ENCODE measurements at regions not wholly inside any gene's neighbourhood (a gene's known extent, or its start where the extent isn't known, plus 50 kb on each side); places are given as distances from the start of the nearest gene placed in this dataset.
A peak's percentile ranks its signal among the peaks of the same experiment; 100 is the strongest.
"Not testable (repeated sequence)": the region's sequence is repeated elsewhere in the genome, so short reads cannot be mapped to it uniquely, and the experiment has no call there.

DNA sequence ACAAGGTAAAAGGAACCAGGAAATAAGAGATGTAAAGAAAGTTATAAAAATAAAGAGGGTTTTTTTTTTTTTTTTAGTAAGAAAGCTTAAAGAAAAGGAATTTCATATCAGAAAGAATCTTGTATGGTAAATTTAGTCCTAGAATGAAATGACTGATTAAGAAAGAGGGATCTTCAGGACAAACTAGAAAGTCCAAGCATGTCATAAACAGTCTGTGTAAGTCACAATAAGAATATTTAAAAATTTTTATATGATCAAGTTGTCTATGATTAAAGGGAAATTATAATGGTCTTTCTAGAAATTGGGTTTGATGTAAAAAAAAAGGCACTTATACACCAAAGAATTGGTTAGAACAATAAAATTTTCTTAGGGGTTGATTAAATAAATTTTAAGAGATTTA is 289.5 kb downstream of the XPNPEP1 start:
- DNase-seq, result peak; percentile 1

DNA sequence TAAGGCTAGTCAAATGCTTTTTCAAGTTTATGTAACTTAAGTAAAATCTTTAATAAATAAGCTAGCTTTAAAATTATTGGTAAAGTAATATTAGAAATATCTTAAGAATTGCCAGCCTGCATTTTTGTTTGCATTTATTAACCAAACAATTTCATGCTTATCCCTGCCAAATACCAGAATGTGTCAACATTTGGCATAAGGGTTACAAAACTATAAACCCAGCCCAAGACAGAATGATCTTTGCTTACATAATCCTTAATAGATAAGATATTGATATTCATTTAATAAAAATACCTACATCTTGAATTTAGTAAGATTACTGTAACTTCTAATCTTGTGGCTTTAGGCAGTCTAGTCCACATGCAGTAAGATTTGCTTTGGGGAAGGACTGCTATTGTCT is 290.3 kb downstream of the XPNPEP1 start:
- DNase-seq, result not testable (repeated sequence)

DNA sequence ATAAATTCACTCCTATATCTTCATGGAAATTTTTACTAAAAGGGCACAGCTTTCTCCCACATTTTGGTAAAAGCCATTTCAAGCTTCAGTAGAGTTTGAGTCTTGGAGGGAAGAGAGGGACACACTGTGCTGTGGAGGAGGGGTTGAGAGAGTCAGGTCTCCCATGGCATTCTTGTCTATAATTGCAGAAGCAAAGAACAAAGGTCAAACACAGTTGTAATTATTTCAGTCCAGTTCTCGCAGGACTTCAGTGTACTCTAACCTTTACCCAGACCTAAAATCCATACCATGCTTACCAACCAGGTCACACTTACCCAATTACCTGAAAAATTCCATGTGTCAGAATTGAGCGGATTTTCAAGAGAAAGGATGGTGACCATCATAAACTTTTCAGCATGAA is 298.4 kb downstream of the XPNPEP1 start:
- DNase-seq, result no peak

DNA sequence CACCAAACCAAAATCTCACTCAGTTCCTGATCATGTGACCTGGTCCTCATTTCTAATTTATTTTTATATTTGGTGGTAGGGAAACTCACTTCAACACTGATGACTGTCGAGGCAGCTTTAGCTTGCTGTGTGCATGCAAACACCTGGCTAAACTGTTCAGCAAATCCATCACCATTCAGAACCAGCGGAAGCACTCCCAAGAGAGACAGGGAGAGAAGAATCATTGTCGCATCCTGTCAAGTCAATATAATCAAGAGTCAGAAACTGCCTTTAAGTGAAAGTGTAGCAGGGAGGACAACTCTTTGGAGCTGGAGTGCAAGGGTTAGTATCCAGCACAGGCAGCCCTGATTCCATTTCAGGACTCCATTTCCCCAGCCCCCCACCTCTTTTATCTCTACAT is 300.7 kb downstream of the XPNPEP1 start:
- no peak for DNase-seq

DNA sequence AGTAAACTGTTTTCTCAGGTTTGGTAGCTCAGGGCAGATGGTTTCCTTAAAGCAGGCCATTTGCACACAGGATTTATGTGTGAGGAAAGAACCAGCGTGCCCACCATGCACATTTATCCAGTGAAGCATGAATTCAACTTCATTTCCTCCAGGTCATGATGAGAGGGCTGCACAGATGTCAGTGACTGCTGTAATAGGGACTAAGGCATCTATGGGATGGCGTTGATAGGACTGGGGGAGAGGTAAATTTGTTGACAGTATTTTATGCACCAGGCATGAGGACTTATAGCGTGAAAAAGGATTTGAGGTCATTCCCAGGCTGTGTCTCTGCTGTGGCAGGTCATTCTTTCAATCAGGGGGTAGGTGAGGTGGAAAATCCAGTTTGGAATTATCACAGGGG is 302.9 kb downstream of the XPNPEP1 start:
- DNase-seq, result no peak

DNA sequence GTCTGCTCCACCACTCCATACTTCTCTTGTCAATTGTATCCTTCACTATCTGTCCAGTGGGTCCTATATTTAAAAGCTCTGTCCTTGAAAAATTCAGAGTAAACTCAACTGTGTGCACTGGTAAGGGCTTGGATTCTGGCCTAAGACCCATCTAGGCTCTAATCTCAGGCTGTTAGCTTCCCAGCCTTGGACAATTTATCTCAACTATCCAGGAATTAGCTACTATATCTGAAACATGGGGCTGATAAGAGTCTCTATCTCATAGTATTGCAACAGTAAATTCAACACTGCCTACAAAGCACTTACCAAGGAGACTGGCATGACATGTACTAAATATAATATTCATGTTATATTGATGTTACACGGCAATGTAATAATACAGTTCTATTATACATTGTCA is 303.4 kb downstream of the XPNPEP1 start:
- DNase-seq, result no peak

GRCh38 chr10:109618748-109619147 is 304.6 kb downstream of the XPNPEP1 start:
- DNase-seq, result no peak

GRCh38 chr10:109618301-109618700 is 305.0 kb downstream of the XPNPEP1 start:
- no peak for DNase-seq

GRCh38 chr10:109616359-109616980 is 306.8 kb downstream of the XPNPEP1 start:
- DNase-seq, result no peak

DNA sequence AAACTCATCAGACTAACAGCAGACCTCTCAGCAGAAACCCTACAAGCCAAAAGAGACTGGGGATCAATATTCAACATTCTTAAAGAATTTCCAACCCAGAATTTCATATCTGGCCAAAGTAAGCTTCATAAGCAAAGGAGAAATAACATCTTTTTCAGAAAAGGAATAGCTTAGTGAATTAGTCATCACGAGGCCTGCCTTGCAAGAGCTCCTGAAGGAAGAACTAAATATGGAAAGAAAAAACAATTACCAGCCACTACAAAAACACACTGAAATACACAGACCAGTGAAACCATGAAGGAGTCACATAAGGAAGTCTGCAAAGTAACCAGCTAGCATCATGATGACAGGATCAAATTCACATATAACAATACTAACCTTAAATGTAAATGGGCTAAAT is 328.0 kb downstream of the XPNPEP1 start:
- DNase-seq, result not testable (repeated sequence)

DNA sequence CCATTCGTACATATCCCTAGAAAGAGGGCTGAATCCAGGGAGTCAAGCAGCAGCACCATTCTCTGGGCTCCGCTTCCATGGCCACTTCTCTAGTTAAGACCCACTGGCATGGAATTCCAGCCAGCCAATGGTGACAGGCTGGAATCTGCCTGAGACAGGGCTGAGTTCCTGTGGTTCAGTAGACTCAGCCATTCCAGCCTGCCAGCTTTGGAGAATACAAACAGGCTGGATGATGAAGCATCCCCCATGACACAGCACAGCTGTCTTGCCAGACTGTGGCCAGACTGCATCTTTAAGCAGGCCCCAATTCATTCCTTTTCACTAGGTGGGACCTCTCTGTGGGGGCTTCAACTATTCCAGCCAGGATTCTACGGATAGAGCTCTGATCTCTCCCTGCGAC is 329.6 kb downstream of the XPNPEP1 start:
- DNase-seq, result no peak

DNA sequence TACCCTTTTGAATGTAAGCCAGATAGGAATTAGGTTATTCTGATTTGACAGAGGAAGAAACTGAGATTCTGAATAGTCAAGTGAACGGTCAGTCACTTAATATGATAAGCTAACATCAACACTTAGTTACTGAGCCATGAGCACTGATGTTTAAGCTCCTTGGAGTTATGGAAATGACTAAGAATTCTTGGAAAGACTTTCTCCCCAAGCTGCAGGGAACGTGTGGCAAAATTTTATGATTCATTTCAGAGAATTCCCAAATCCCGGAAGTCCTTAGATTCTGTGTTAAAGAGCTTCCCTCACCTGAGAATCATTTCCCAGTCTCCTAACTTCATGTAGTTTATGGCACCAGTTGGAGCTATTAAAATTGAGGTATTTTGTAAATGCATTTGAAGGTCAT is 330.9 kb downstream of the XPNPEP1 start:
- DNase-seq, result no peak

DNA sequence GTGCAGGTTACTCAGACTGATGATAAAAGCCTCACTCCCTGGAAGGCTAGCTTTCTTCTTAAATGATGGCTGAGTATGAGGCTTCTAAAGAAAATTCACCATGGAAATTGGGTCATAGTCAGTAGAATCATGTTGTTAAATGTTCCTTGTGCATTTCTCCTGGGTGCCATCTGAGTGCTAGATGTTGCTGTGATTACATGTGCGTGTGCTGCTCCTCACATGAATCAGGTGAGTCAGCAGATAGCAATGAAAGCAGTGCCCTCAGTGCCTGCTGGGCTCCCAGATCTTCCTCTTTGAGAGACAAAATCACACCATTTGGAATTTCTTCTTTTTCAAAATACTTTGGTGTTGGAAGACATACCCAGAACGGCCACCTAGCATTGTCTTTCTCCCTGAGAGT is 331.7 kb downstream of the XPNPEP1 start:
- no peak for DNase-seq

DNA sequence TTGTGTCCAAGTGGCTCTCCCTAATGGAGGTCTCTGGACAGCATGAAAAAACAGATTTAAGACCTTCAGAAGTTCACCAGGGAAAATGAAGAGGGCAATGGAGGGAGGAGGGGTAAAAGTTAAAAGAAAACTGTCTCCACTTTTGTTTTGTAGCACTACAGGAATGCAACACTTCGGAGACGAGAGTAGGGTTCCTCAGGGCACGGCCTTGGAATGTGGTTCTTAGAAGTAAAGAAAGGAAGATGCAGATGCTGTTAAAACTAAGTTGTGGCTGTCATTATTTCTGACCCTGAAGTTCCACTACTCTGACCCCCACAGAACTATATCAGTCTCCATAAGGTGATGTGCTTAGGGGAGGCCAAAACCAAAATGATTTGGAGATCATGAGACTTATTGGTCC is 335.1 kb downstream of the XPNPEP1 start:
- DNase-seq, result no peak

DNA sequence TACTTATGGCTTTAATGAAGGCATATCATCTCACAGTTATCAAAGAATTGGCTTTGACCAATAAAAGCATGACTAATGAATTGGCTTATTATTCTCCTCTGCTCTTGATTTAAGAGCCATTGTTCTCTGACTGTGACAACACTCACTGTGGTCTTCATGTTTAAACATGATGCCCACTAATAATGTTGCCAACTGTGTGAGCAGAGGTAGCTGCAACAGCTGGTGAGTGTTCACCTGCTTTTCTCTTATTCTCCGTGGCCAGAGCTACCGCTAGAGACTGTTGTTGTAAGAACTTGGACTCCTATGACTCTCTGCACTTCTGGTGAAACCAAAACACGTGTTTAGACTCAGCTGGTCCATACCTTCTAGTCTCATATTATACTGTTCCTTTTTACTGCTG is 335.9 kb downstream of the XPNPEP1 start:
- no peak for DNase-seq

DNA sequence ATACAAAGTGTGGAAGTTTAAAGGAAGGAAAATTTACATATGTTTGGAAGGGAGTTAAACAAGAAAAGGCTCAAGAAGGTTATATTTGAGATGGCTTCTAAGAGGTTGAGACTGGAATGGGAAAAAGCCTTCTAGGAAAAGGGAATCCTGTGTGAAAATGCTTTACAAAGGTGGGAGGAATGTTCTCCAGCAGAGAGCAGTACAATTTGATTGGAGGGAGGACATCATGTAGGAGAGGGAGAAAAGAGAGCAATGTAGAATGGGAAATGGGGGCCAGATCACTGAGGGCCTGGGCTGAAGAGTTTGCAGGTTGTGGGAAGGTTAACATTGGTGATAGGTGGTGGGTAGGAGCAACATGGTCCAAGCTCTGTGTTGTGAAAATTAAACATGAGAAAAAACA is 366.9 kb downstream of the XPNPEP1 start:
- DNase-seq, result no peak

DNA sequence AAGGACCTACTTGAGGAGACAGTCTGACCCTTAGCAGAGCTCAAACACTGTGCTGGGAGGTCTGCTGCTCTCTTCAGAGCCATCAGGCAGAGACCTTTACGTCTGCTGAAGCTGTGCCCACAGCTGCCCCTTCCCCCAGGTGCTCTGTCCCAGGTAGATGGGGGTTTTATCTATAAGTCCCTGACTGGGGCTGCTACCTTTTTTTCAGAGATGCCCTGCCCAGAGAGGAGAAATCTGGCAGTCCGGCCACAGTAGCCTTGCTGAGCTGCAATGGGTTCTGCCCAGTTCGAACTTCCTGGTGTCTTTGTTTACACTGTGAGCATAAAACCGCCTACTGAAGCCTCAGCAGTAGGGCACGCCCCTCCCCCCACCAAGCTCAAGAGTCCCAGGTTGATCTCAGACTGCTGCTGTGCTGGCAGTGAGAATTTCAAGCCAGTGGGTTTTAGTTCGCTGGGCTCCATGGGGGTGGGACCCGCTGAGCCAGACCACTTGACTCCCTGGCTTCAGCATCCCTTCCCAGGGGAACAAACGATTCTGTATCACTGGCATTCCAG is 381.2 kb downstream of the XPNPEP1 start:
- not testable (repeated sequence) for DNase-seq

DNA sequence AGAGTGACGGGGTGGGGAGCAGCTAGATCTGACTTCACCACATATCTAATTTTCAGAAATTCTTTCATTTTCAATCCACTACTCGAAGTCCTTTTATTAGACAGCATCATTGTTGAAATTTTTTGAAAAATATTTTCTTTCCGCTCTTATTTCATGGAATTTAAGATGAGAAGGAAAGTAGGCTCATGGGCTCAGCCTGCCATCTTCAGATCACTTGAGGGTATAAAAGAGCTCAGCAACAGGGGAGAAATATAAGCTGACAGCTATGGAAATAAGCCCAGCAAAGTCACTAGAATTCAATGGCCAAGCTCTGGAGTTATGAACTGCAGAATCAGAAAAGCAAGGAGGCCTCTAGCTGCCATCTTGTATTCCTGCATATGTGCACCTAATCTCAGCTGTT is 389.1 kb downstream of the XPNPEP1 start:
- no peak for DNase-seq

GRCh38 chr10:109529258-109529657 is 394.1 kb downstream of the XPNPEP1 start:
- DNase-seq, result no peak

DNA sequence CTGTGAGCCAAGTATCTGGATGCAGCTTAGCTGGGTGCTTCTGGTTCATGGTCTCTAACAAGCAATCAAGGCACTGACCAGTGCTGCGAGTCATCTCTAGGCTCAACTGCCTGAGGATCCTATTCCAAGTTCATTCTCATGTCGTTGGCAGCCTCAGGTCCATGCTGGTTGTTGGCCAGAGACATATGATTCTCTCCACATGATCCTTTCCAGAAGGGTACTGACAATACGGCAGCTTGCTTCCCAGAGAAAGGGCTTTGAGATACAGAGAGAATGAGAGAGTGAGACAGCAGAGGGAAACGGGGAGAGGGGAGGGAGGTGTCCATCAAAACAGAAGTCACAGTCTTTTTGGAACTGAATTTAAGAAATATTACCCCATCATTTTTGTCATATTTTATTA is 405.6 kb downstream of the XPNPEP1 start:
- DNase-seq, result no peak

GRCh38 chr10:109504401-109504800 is 418.9 kb downstream of the XPNPEP1 start:
- DNase-seq, result no peak

DNA sequence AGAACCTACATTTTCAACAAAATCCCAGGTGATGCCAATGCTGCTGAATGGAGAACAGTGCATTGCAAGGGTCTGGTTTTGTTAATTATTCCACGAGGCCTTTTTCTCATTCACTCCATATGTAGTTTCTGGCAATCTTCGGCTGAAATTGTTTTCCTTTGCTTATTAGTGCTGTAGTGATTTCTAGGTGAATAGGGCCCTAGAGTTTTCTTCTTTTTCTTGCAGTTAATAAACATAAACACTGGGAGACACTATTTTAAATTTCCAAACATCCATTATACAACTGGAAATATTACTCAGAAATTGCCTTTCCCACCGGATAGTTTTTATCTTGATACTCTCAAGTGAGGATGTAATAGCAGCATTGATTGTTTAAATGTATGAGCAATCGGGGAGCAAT is 435.6 kb downstream of the XPNPEP1 start:
- no peak for DNase-seq

- DNase-seq, result no peak
Observed at GRCh38 chr10:109480836-109481235, 442.5 kb downstream of the XPNPEP1 start.

DNA sequence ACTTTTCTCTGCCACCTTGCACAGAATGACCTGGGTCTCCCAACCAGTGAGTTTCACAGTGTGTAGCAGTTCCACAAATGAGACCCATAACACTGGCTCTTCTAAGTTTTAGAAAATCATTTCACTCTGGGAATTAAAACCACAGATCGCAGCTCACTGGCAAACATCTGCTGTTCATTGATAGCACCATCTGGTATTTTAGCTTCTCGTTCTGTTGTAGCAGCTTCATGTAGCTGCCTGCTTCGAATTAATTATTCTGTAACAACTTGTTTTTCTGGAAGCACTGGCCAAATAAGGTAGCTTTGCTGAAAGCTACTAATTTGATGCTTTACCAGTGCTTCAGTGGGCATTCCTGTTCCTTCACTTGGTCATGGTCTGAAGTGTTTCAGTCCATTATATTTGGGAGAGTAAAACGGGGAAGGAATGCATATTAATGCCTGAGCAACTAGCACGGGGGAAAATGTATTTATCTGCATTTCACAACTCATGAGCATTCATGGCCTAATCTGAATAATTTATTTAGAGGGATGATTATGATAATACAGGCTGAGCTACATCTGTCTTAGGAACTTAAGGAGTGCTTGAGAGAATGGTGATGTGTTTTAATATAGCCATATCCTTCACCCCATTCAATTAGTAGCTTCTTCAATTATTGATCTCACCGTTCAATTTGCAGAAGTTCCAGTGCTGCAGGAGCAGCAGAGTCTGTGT is 447.4 kb downstream of the XPNPEP1 start:
- DNase-seq, result no peak

GRCh38 chr10:109474812-109475211 is 448.5 kb downstream of the XPNPEP1 start:
- DNase-seq, result no peak
